HPDE6-E6E7 (cell line): ENCODE measurements at regions not wholly inside any gene's neighbourhood (a gene's known extent, or its start where the extent isn't known, plus 50 kb on each side); places are given as distances from the start of the nearest gene placed in this dataset.

Experiments used
- DNase-seq: peaks from one replicate; pipeline ENCODE4 v3.0.0; 2011; ENCODE audit warnings: missing footprints; ENCODE audit errors: extremely low spot score

- DNase-seq = no peak
Observed at GRCh38 chr1:71190843-71191242, 110.0 kb upstream of the ZRANB2 start.

GRCh38 chr1:71184410-71184809, 103.6 kb upstream of the ZRANB2 start:
- no peak for DNase-seq

- DNase-seq = no peak
Observed at GRCh38 chr1:71179997-71180396, 99.2 kb upstream of the ZRANB2 start.

GRCh38 chr1:71170925-71171324, 90.1 kb upstream of the ZRANB2 start:
- DNase-seq = no peak

GRCh38 chr1:71167505-71167904, 86.7 kb upstream of the ZRANB2 start:
- DNase-seq = no peak

DNA sequence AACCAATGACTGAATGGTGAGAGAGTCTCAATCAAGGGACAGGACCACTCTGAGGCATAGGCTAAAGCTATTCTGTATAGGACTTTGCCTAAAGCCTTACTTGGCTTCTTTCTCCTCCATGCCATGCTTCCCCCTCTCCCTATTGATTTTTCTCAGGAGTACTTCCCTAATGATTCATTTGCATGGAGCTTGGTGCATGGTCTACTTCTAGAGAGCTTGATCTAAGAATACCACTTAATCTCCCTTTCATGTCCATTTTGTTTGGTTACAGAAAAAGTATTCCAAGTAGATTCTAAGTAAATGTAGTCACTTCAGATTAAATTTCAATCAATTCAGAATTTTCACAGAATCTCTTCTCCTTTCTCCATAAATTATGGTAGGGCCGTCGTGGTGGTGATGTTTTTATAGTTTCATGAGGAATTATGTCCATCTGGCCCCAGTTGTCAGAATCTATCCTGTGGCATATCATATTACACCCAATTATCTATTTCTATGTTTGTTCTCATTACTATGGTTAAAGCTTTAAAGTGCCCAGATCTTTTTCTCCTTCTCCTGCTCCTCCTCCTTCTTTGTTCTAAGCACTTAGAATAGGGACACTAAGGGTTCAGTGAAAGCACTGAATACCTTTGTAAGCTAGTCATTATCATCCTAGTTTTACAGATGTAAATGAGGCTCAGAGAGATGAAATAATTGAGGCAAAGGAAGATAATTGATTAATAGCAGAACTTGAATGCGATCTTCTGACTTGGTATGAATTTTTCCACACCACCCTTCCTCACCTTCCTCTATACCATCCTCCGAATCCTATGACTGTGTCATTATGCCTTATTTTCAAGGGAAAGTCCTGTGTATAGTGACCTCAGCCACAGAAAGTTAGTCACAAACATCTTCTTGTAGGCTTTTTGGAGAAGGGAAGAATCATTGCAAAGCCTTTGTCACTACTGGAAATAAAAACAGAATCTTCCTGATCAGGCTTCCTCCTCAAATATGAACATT, 85.6 kb upstream of the ZRANB2 start:
- DNase-seq = no peak

DNA sequence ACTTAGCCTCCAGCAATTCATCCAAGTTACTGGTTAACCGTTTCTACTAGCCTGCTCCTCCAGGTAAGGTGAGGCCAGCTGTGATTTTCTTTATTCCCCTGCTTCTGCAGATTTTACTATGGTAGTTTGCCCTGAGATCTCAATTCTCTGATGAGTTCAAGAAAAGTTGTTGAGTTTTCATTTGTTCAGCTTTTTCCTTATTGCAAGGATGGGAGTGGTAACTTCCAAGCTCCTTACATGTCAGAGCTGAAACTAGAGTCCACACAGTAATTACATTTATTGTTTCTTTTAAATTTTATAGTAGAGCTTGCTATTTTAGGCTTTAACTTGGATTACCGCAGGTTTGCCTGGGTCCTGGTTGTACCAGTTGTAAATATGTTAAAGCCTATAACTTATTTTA, 76.9 kb upstream of the ZRANB2 start:
- DNase-seq = no peak

- no peak for DNase-seq
Observed at GRCh38 chr1:71157151-71157550, 76.3 kb upstream of the ZRANB2 start.

DNA sequence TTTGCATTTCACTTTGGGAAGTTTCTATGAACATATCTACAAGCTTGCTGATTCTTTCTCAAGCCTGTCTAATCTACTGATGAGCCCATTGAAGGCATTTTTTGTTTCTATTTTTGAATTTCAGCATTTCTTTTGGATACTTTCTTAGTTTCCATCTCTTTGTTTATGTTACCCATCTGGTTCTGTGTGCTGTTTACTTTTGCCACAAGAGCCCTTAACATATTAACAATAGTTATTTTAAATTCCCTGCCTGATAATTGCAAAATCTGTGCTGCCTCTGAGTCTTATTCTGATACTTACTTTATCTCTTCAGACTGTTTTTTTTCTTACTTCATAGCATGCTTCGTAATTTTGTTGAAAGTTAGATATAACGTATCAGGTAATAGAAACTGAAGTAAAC, 75.8 kb upstream of the ZRANB2 start:
- DNase-seq = no peak

- no peak for DNase-seq
Observed at GRCh38 chr1:71154429-71154828, 73.6 kb upstream of the ZRANB2 start.

- no peak for DNase-seq
Observed at GRCh38 chr1:71153826-71154225, 73.0 kb upstream of the ZRANB2 start.

GRCh38 chr1:71147637-71148360, 67.0 kb upstream of the ZRANB2 start:
- no peak for DNase-seq

DNA sequence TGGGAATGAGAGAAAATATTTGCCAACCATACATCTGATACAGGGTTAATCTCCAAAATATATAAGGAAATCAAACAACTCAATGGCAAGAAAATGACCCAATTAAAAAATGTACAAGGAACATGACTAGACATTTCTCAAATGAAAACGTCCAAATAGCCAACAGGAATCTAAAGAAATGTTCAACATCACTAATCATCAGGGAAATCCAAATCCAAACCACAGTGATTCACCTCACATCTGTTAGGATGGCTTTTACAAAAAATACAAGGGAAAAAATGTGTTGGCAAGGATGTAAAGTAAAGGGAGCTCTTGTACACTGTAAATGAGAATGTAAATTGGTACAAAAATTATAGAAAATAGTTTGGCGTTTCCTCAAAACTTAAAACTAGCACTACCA, 54.7 kb upstream of the ZRANB2 start:
- DNase-seq = no peak
